ENCODE measurements at regions not wholly inside any gene's neighbourhood (a gene's known extent, or its start where the extent isn't known, plus 50 kb on each side); places are given as distances from the start of the nearest gene placed in this dataset.
A peak's percentile ranks its signal among the peaks of the same experiment; 100 is the strongest.
"Not testable (repeated sequence)": the region's sequence is repeated elsewhere in the genome, so short reads cannot be mapped to it uniquely, and the experiment has no call there.

DNA sequence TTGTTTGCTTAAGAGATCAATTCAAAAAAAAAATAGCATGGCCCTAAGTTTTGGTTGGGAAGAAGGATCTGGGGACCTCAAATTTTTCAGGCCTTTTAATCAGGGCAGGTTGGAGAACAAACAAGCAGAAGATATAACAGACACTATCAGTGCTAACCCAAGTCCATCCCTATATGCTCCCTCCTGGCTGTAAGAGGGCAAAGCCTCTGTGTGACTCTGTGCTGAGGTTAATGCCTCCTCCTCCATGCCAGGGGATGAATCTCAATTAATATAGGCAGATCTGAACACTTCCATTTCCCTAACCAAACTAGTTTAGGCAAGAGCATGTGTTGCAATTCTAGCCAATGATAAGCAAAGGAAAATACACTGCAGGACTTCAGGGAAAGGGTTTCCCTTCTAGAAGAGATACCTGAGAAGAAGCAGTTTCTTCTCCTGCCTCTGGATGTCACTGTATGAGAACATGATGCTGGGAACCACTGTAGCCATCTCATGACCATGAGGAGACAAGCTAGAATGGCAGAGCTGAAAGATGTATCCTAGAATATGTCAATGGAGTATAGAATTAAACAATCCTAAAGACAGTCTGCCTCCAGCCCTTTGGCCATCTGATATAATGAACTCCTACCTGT lies 76.0 kb downstream of the CHD9NB start:
- DNase-seq (ENCODE audit: low spot score), result peak; percentile 45

DNA sequence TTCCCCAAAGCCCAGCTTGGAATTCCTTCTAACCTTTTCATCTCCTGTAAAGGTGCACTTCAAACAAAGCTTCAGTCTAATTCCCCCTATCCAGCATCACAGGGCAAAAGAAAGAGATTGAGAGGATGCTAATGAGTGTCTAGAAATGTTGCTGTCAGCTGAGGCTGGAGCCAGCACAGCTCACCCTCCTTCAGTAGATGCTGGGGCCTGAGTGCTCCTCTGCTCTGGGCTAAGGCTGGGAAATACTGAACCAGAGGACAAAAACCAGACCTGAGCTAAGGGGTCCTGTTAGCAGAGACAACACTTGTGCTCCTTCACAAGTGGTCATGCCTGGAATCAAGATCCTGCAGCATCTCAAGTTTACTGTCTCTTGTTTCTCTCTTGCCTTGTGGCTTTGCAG lies 85.0 kb downstream of the CHD9NB start:
- DNase-seq (ENCODE audit: low spot score), result no peak

DNA sequence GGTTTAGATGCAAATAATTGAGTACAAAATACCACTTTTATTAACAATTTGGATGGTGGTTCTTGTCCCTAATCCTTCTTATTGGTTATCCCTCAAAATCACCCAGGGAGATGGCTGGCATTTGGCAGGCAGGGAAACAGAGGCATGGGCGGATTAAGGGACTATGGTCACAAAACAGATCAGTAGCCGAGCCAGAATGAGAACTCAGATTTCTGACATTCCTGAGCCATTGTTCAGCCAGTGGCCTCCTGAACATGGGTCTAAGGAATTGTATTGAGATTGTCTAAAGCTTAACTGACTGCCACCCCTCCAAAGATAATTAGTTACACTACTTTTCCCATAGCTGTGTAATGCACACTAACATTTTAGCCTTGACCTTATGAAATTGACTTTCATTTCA lies 88.4 kb downstream of the CHD9NB start:
- no peak for DNase-seq (ENCODE audit: low spot score)

DNA sequence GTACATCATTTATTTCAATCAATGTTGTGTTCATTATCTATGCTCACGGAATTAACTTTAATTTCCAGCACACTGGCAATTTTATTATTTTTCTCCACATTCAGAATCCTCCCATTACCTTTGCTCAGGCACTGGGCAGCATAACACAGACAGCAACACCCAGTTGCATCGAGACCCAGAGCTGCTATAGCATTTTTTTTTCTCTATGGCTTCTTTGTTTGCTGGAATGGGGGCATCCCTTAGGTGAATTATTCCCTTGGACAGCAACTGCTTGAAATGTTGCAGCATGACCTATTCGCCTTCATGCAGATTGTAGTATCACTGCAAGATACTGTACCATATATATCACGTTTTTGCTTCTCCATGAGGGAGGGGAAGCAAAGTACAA lies 88.8 kb downstream of the CHD9NB start:
- DNase-seq (ENCODE audit: low spot score), result no peak

DNA sequence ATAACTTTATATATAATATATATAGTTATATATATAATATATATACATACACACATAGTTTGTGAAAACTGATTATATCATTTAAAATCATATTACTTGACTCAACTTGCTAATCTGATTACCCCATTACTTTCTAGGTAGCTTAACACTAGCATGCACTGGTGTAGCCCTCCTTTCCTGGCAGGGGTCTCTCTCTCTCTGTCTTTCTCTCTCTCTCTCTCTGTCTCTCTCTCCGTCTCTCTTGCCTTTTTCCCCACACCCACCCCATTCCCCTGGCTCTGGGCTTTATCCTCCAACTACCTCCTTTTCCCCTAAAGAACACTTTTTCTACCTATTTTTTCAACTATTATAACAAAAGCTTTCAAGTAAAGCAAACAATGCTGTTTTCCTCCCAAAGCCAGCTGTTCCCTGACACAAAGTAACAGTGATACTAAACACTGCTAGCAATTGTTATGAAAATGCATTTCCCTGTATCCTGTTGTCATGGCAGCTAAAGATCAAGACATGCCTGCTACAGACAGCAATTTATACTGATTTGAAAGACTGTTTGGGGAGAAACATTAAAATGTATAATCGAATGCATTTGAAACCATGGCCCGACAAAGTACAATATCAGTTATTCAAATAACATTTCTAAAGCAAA lies 89.4 kb downstream of the CHD9NB start:
- no peak for DNase-seq (ENCODE audit: low spot score)

DNA sequence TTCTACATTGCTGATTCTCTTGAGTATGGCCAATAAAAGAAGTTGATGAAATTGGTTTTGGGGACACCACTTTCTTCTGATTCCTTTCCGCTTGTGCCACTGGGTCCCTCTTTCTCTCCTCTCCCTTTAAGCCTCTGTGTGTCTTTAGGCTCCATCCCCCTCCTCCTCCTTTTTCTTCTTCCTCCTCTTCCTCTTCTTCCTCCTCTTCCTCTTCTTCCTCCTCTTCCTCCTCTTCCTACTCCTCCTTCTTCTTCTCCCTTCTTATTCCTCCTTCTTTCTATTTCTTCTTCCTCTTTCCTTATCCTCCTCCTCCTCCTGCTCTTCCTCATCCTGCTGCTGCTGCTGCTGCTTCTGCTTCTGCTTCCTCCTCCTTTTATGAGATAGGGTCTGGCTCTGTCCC lies 93.7 kb downstream of the CHD9NB start:
- DNase-seq (ENCODE audit: low spot score), result no peak

DNA sequence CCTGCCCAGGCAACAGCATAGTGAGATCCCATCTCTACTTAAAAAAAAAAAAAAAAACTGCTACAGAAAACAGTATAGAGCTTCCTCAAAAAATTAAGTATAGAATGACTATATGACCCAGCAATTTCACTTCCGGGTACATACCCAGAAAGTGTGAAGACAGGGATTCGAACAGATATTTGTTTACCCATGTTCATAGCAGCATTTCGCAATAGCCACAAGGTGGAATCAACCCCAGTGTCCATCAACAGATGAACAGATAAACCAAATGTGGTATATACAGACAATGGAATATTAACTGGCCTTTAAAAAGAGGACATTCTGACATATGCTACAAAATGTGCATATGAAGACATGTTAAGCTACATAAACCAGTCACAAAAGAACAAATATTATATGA lies 95.5 kb downstream of the CHD9NB start:
- DNase-seq (ENCODE audit: low spot score), result no peak

DNA sequence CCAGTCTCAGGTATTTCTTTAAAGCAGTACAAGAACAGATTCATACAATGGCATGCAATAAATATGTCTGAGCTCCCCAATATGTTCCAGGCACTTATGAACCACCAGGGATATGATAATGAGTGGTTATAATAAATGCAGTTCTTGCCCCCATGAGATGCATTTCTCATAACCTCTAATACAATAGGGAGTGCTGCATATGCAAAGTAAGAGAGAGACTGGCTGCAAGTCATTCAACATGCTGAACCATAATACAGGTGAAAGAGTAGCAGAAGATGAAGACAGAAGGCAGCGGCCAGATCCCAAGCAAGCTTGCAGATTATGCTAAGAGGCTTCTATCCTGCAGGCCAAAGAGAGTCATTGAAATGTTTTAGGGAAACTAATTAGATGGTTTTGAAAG lies 96.7 kb downstream of the CHD9NB start:
- DNase-seq (ENCODE audit: low spot score), result no peak

DNA sequence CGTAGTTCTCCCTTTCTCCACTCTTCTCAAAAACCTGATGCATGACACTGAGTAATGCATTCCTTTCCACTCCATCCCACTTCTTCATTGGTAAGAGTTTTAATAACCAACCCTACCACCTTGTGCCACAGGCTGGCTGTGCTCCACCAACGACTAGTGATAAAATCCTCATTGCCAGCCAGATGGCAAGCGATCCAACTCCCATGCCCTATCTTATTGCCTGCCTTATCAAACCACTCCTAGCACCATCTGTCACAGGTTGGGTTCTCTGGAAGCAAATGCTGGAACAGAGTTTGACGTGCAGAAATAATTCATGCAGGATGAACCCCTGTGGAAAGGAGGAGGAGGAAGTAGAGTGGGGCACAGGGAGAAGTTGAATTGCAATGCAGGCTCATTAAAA lies 99.5 kb downstream of the CHD9NB start:
- peak; percentile 89 for DNase-seq (ENCODE audit: low spot score)

DNA sequence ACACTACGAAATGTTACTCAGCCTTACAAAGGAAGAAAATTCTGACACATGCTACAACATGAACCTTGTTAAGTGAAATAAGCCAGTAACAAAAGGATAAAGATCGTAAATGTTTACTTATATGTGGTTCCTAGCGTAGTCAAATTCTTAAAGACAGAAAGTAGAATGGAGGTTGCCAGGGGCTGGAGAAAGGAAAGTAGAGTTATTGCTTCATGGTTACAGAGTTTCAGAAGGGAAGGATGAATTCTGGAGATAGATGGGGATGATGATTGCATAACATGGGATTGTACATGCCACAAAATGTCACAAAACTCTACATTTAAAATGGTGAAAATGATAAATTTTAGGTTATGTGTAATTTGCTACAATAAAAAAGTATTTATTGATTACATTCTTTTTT lies 103.8 kb downstream of the CHD9NB start:
- DNase-seq (ENCODE audit: low spot score), result no peak

DNA sequence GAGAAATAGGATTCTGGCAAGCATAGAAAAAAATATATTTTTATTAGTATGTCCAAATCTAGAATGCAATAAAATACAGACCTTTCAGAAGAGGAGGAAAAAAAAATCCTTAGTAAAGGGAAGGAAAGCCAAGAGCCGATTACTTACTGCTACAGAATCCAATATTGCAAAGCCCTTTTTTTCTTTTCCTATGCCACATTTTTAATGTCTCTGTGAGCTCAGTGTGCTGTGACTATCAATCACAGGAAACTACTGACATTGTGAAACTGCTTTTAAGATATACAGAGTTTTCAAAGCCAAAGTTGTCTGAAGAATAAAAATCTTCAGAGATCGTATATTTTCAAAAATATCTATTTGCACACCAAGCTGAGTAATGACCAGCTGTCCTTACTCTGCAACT lies 120.4 kb downstream of the CHD9NB start:
- DNase-seq (ENCODE audit: low spot score), result no peak

DNA sequence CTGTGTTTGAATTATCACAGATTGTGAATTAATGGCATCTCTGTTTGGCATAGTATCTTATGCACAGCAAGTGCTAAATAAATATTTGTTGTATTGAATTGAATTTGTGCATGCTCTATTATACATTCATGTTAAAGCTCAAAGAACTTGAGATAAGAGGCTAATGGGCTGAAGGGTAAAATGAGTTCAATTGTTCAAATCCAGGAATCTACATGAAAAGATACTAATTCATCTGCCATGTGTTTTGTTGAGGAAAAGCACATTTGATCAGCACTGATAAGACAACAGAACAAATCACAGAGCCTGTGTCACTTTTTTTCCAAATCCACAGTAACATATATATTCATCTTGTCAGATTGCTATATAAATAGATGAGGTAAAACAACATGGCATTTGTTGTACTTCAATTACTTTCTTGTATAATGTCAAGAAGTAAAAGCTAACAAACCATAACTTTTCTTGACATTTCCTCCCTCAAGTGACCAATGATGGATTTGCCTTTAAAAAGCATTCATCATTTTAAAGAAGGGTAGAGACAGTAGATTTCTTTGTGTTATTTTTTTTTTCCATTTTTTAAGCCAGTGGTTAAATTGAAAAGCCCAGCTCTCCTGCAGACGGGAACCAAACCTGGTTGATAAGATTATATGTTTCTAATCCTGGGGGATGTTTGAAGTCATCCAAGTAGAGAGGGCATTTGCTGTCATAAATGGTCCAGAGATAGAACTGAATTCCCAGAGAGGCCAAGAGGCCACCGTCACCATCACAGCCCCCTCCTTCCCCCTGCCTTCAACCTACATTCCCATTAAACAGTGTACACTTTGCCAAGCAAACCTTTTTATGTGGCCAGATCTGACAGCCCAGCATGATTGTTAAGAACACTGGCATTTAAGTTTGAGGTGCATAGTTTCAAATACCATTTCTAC lies 123.0 kb downstream of the CHD9NB start:
- no peak for DNase-seq (ENCODE audit: low spot score)

DNA sequence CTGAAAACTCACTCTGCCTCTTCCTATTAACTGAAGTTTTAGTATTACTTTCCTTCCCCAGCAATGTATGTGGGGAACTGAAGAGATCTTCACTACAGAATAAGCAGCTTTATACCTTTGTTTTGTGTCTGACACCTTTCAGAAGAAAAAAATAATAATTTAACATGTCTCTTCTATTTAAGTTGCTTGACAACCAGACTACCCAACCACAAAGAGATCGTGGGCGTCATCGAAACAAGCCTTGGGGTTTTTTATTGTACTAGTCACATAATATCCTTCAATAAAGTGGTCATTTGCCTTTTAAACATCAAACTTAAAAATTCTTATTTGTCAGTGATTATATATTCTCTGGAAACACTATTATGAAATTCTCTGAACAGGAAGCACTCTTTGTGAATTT lies 123.7 kb downstream of the CHD9NB start:
- no peak for DNase-seq (ENCODE audit: low spot score)

DNA sequence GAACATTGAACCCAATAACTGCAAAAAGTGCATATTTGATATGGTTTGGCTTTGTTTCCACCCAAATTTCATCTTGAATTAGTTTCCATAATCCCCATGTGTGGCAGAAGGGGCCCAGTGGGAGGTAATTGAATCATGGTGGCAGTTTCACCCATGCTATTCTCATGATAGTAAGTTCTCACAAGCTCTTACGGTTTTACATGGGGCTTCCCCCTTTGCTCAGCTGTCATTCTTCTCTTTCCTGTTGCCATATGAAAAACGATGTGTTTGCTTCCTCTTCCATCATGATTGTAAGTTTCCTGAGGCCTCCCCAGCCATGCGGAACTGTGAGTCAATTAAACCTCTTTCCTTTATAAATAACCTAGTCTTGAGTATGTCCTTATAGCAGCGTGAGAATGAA lies 127.6 kb downstream of the CHD9NB start:
- DNase-seq (ENCODE audit: low spot score), result no peak

DNA sequence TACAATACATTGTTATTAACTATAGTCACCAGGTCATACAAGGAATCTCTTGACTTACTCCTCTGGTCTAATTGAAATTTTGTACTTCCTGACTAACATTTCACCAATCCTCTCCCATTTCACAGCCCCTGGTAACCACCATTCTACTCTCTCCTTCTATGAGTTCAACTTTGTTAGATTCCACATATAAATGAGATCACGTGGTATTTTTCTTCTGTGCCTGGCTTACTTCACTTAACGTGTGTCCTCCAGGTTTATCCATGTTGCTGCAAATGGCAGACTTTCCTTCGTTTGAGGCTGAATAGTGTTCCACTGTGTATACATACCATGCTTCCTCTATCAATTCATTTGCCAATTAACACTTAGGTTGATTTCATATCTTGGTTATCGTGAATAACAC lies 128.5 kb downstream of the CHD9NB start:
- no peak for DNase-seq (ENCODE audit: low spot score)

DNA sequence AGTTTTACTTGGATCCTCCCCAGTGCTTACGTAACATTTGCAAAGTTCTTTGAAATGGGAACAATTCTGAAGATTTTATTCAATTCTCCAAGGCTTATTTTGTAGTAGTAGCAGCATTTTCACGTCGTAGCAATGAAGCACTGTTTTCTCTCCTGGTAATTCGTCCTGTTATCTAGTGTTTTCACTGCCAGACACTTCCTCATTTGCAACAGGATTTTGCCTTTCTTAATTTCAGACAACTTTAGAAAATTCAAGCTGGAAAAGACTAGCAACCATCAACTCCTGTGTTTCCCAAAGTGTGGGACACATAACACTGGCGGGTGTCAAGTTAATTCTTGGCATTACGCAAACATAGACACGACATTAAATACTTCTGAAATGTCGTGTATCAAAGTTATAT lies 131.6 kb downstream of the CHD9NB start:
- DNase-seq (ENCODE audit: low spot score), result no peak

DNA sequence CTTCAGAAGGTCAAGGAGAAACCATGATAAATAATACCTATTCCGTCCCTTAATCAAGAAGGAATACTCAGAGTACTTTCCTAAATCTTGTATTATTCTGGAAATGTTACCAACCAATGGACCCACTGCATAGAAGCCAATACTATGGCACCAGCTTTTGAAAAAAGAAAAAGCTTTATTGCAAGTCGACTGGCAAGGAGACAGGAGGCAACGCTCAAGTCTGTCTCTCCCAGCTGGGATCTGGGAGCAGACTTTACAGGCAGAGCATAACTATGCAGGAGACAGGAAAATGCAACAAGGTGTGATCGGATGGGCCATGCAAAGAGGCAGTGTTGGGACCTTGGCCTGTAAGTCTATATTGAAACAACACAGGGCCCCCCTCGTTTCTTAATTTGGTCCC lies 132.4 kb downstream of the CHD9NB start:
- DNase-seq (ENCODE audit: low spot score), result no peak

DNA sequence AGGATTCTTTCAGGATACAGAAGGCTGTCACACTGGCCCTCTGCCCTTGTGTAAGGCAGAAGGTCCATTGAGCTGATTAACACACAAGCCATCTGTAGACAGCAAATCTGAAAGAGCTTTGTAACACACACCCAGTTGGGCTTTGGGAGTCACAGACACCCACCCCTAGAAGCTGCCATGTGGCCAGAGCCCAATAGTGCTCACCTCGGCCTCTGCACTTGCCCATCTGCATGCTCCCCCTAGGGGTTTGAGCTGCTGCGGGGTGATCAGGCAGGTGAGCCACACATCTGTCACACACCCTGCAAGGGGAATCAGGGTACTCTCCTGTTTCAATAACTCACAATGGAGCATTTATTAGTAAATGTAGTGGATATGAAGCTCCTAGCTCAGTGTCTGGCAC lies 138.3 kb downstream of the CHD9NB start:
- no peak for DNase-seq (ENCODE audit: low spot score)

DNA sequence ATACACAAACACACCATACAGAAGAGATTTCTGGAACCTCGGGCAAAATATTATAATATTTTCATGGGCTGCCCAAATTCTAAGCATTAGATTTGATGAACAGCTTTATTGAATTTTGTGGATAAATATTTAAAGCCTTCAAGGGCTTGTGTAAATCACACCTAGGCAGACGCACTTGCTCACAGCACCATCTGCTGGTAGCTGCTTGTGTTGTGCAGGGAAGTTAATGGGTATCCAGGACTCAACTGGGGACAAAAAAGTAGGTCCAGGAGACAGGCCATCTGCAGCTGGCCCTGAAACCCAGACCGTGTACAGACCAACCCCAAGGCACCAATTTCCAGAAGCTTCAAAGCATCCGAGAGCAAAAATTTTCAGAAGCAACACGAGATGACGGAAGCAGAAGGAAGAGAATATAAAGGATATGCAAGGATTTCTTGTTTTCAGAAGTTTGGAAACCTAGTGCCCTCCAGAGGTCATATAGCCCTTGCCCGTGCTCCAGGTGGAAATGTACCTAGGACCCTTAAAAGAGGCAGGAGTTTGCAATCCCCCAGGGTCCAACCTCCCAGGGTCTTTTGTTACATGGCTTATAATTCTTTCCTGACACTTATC lies 140.0 kb downstream of the CHD9NB start:
- DNase-seq (ENCODE audit: low spot score), result peak; percentile 69

DNA sequence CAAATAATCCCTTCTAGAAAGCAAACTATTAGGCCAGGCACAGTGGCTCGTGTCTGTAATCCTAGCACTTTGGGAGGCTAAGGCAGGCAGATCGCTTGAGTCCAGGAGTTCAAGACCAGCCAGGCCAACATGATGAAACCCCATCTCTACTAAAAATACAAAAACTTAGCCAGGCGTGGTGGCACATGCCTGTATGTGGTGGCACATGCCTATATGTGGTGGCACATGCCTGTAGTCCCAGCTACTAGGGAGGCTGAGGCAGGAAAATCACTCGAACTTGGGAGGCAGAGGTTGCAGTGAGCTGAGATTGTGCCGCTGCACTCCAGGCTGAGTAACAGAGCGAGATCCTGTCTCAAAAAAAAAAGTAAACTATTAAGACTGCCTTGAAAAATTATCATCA lies 144.6 kb downstream of the CHD9NB start:
- DNase-seq (ENCODE audit: low spot score), result not testable (repeated sequence)

DNA sequence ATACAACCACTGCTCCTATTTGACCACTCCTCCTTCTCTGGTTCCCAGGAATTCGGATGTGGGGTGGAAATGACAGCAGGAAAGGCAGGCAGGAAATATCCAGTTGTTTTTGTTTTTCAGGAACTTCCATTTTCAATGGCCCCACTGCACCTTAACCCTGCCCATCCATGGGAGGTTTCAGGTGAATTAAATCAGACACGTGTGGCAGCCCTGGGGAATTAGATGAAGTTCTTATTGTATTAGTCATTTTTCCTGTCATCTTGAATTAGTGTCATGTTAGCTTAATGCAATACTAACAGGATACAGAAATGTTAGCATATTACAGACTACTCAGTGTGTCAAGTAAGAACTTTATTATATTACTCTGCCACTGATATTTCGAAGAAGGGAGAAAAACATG lies 146.4 kb downstream of the CHD9NB start:
- DNase-seq (ENCODE audit: low spot score), result no peak

DNA sequence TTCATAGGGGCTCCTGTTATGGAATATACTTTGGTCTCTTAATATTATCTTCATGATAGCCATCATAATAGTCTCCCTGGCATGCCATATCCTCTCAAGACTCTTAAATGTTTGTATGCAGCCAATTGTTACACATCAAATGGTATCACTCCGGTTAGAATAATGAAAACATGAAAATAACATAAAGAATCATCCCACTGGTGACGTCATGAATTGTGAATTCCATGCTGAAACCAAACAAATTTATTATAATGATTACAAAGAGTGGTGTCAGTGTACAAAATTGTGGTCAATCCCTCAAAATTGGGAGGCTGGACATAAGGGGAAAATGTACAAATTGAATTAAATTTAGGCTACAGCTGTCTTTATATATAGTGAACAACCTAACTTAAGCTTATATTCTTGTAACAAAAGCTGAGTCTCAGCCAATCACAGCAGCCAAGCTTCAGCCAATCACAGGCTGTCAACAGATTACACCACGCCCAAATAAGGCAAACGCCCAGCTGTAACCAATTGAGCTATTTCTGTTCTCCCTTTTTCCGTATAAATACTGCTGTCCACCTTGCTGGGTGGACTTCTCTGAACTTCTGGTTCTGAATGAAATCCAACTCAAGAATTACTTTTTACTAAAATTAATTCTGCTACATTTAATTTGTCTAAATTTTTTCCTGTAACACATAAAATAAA lies 156.1 kb downstream of the CHD9NB start:
- DNase-seq (ENCODE audit: low spot score), result no peak
